ENCODE measurements at regions not wholly inside any gene's neighbourhood (a gene's known extent, or its start where the extent isn't known, plus 50 kb on each side); places are given as distances from the start of the nearest gene placed in this dataset.

GRCh38 chr4:134145369-134145768 is 56.2 kb downstream of the PABPC4L start:
- DNase-seq: no peak
- no peaks in the 10 kb centered on the region for H3K4me1 ChIP-seq (replicated peaks in 1 of 2)
- intact Hi-C loops (cut with DNase I): no loop called here
- H3K27me3 ChIP-seq: no peaks in the 10 kb centered on the region
- no peaks in the 10 kb centered on the region for H3K36me3 ChIP-seq (replicated peaks in 1 of 2)
- no peak overlapping the region for H3K4me3 ChIP-seq
- WGBS, 4 donors: 43 to 61% (median 54%) methylated on average over 2 of the region's 2 CpGs
- no peak overlapping the region for H3K27ac ChIP-seq
- no peak for TF ChIP-seq CTCF (IDR thresholded peaks at IDR 0.05)
- no peak for TF ChIP-seq POLR2A (IDR thresholded peaks at IDR 0.05)
- H3K9me3 ChIP-seq (replicated peaks in 1 of 3): no peaks in the 10 kb centered on the region

GRCh38 chr4:134144337-134144736 is 57.3 kb downstream of the PABPC4L start:
- Histone ChIP-seq H3K4me1 (replicated peaks in 1 of 2) (no peaks in the 10 kb centered on the region), H3K9me3 (replicated peaks in 1 of 3) (no peaks in the 10 kb centered on the region), H3K27ac (no peak overlapping the region), H3K4me3 (no peak overlapping the region), H3K36me3 (replicated peaks in 1 of 2) (no peaks in the 10 kb centered on the region), H3K27me3 (no peaks in the 10 kb centered on the region)
- intact Hi-C loops (cut with DNase I): no loop called here
- TF ChIP-seq POLR2A (IDR thresholded peaks at IDR 0.05) (no peak), CTCF (IDR thresholded peaks at IDR 0.05) (no peak)
- DNase-seq: no peak
- 51 to 74% (median 54%) methylated on average over 2 of the region's 2 CpGs for WGBS, 4 donors

DNA sequence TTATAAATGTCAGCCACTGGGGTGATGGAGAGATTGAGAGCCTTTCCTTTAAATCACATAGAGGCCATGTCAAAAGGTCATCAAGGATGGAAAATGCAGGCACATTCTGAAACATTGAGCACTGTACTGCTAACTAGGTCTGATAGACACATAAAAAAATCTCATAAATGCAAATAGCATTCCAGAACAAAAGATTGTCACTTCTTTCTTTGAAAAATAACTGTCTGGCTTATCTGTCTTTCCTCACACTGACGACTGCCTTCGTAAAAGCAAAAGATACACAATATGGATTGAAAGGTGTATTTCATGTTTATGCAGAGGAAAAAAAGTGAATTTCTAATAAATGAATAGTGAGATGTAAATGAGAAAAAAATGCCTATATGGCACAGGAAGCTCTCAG is 59.9 kb downstream of the PABPC4L start:
- no peak overlapping the region for H3K4me3 ChIP-seq
- no peak overlapping the region for H3K27ac ChIP-seq
- no peak for TF ChIP-seq CTCF (IDR thresholded peaks at IDR 0.05)
- no peak for TF ChIP-seq POLR2A (IDR thresholded peaks at IDR 0.05)
- H3K4me1 ChIP-seq (replicated peaks in 1 of 2): no peaks in the 10 kb centered on the region
- intact Hi-C loops (cut with DNase I): no loop called here
- WGBS, 4 donors: 74 to 83% (median 79%) methylated on average over 2 of the region's 2 CpGs
- DNase-seq: no peak
- no peaks in the 10 kb centered on the region for H3K27me3 ChIP-seq
- H3K9me3 ChIP-seq (replicated peaks in 1 of 3): no peaks in the 10 kb centered on the region
- H3K36me3 ChIP-seq (replicated peaks in 1 of 2): no peaks in the 10 kb centered on the region

DNA sequence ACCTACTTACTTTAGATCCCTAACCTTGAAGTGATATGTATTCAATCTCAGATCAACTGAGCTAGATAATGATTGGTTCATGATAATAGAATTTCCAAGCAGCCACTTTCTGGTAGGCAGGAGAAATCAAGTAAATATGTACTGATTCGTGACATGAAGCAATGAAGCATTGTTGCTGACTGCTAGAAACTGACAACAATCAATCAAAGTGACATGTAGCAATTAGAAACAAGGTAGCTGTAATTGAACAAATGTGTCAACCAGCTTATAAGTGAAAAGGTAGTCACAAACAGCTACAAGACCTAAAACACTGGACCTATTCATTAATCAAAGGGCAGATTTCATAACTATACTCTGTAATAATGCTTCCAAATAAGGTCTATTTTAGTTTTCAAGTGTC is 62.4 kb downstream of the PABPC4L start:
- H3K4me1 ChIP-seq (replicated peaks in 1 of 2): no peaks in the 10 kb centered on the region
- H3K4me3 ChIP-seq: no peak overlapping the region
- H3K27ac ChIP-seq: no peak overlapping the region
- no peak for DNase-seq
- 58 to 80% (median 62%) methylated on average over 1 of the region's 1 CpG for WGBS, 4 donors
- intact Hi-C loops (cut with DNase I): no loop called here
- H3K27me3 ChIP-seq: no peaks in the 10 kb centered on the region
- H3K9me3 ChIP-seq (replicated peaks in 1 of 3): no peaks in the 10 kb centered on the region
- TF ChIP-seq CTCF (IDR thresholded peaks at IDR 0.05) (no peak), POLR2A (IDR thresholded peaks at IDR 0.05) (no peak)
- H3K36me3 ChIP-seq (replicated peaks in 1 of 2): no peaks in the 10 kb centered on the region

Data from adrenal gland (tissue), 9 donors.